Fibroblast of lung (primary cell): ENCODE measurements at regions not wholly inside any gene's neighbourhood (a gene's known extent, or its start where the extent isn't known, plus 50 kb on each side); places are given as distances from the start of the nearest gene placed in this dataset.

Experiments
- CTCF ChIP-seq, 2 donors: IDR thresholded peaks in 1 of 2; conservative IDR thresholded peaks in 1 of 2; 1 replicate in 1 of 2; 2 replicates in 1 of 2; pipeline ENCODE4 v1.5.1; 2011 to 2012; ENCODE audit warnings: low read length in 2 of 2, control low read depth in 1 of 2, inconsistent platforms in 1 of 2, low read depth in 1 of 2, mild to moderate bottlenecking in 1 of 2
- EZH2 ChIP-seq: IDR thresholded peaks from 2 replicates; pipeline ENCODE4 v1.5.1; 2012; ENCODE audit warnings: low read length, control low read depth, mild to moderate bottlenecking; ENCODE audit errors: missing control alignments

GRCh38 chr6:167547328-167547692, 222.4 kb downstream of the TTLL2 start:
- TF ChIP-seq CTCF (conservative IDR thresholded peaks at IDR 0.05 in 1 of 2, IDR thresholded peaks at IDR 0.05 in 1 of 2; ENCODE audit: low read depth in 1 of 2, low read length in 2 of 2), result no peak
- TF ChIP-seq EZH2, result no peak
